ENCODE measurements at regions not wholly inside any gene's neighbourhood (a gene's known extent, or its start where the extent isn't known, plus 50 kb on each side); places are given as distances from the start of the nearest gene placed in this dataset.

DNA sequence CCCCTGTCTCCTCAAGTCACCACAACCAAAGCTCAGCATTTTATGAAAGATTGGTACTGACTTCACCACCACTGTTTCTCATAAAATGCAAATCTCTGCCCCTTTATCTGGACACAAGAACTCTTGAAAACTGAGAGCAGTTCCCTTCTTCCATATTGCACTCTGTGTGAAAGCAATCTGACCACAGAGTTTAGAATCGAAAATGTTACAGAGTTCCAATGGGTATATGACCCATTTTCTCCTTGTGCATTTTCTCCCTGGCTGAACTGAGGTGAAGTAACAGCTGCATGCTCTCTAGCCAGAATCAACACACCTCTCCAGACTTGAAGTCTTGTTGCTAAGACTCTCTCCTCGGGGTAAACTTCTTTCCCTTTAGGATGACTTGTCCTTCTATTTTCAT, 111.0 kb upstream of the PLCXD3 start:
- TF ChIP-seq, protein P1, sequence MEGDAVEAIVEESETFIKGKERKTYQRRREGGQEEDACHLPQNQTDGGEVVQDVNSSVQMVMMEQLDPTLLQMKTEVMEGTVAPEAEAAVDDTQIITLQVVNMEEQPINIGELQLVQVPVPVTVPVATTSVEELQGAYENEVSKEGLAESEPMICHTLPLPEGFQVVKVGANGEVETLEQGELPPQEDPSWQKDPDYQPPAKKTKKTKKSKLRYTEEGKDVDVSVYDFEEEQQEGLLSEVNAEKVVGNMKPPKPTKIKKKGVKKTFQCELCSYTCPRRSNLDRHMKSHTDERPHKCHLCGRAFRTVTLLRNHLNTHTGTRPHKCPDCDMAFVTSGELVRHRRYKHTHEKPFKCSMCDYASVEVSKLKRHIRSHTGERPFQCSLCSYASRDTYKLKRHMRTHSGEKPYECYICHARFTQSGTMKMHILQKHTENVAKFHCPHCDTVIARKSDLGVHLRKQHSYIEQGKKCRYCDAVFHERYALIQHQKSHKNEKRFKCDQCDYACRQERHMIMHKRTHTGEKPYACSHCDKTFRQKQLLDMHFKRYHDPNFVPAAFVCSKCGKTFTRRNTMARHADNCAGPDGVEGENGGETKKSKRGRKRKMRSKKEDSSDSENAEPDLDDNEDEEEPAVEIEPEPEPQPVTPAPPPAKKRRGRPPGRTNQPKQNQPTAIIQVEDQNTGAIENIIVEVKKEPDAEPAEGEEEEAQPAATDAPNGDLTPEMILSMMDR (IDR thresholded peaks at IDR 0.05; ENCODE audit: low read depth, low read length), result no peak
- no peak overlapping the region for H3K4me3 ChIP-seq (ENCODE audit: low read depth, low read length)

DNA sequence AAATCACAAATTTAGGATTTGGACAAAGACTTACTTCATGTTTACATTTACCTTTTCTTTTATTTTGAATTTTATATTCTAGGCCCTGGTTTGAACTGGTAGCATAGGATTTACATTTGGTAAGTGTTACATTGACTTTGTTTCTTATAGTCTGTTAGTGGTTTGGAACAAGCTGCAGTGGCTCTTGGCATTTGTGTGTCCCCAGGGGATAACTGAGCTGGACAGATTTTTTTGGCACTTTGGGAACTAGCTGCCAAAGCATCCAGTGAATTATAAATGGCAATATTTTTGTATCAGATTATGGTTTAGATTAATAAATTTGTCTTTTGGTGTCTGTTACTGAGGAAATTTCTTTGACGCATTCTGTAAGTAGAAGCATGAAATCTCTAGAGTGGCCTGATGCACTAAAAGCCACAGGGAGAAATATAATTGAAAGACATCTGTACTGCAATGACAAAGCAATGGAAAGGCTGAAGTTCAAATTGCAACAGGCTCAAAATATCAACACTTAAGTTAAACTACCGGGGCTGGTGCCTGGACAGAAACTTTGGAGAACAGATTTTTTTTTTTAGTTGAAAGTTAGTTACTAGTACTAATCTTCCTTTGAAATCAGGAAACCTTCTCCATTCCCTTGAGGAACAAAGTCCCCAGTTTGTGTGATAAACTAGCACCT, 107.6 kb upstream of the PLCXD3 start:
- no peak overlapping the region for H3K4me3 ChIP-seq (ENCODE audit: low read depth, low read length)
- TF ChIP-seq, protein P1 (IDR thresholded peaks at IDR 0.05; ENCODE audit: low read depth, low read length), result no peak

DNA sequence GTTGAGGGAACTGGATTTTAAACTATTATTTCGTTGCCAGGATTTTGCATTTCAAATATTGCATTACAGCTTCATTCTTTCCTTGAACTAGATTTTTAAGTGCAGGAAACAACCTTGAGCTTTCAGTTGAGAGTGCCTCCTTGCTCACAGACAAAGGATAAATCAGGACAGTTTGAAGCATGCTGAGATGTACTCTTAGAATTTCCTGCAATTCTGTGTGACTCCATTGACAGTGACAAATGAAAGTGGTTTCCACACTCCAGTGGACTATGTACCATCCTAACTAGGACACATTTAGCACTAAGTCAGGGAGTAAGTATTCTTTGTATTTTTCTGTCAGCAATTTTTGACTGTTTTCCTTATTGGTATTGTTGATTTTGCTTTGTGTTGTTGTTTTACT, 100.0 kb upstream of the PLCXD3 start:
- TF ChIP-seq, protein P1 (IDR thresholded peaks at IDR 0.05; ENCODE audit: low read depth, low read length), result no peak
- no peak overlapping the region for H3K4me3 ChIP-seq (ENCODE audit: low read depth, low read length)

DNA sequence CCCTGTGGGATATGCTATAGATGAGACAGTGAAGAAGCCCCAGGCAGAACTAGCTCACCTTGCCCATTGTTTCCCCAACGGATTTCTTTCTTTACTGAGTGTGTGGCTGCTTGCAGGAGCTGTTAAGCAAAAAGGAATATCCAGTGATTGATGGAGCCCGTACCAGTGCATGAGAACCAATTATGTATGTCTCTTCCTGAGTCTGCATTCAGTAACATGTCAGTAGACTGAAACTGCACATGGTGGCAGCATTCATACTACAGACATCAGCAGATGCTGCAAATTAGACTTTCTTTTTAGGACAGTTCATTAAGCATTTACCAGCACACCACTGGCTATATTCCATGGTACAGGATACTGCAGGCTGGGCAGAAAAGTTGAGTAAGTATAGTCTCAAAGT, 90.3 kb upstream of the PLCXD3 start:
- TF ChIP-seq, protein P1 (IDR thresholded peaks at IDR 0.05; ENCODE audit: low read depth, low read length), result no peak

DNA sequence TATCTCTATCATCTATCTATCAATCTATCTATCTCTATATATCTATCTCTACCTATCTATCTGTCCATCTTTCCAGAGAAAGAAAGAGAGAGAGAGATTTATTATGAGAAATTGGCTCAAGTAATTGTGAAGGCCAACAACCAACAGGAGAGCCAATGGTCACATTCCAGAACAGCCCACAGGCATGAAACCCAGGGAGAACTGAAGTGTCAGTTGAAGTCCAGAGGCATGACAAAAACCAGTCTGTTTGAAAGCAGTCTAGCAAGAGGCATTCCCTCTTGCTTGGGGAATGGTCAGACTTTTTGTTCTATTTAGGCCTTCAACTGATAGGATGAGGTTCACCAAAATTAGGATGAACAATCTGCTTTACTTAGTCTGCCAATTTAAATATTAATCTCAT, 87.6 kb upstream of the PLCXD3 start:
- no peak overlapping the region for H3K4me3 ChIP-seq (ENCODE audit: low read depth, low read length)
- TF ChIP-seq, protein P1 (IDR thresholded peaks at IDR 0.05; ENCODE audit: low read depth, low read length), result no peak

More for the DNA sequence above, 90.3 kb upstream of the PLCXD3 start:
- H3K4me3 ChIP-seq (ENCODE audit: low read depth, low read length), result no peak overlapping the region

DNA sequence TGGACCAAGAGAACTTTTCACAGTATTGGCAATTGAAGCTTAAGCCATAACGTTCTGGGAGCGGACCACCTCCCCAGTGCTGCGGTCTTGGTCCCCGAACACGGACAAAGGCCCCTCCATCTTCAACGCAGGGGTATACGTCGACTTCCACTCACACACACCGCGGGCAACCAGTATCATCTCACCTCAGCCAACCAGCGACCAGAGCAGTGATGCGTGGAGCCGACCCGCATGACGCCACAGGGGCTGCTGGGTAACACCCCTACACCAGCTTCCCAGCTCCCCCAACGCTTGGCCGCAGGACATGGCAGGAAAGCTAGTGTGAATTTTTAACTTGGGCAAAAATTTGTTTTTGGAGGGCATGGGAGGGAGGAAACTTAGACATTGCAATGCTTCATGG, 77.3 kb upstream of the PLCXD3 start:
- TF ChIP-seq, protein P1 (IDR thresholded peaks at IDR 0.05; ENCODE audit: low read depth, low read length), result no peak
- H3K4me3 ChIP-seq (ENCODE audit: low read depth, low read length), result no peak overlapping the region

DNA sequence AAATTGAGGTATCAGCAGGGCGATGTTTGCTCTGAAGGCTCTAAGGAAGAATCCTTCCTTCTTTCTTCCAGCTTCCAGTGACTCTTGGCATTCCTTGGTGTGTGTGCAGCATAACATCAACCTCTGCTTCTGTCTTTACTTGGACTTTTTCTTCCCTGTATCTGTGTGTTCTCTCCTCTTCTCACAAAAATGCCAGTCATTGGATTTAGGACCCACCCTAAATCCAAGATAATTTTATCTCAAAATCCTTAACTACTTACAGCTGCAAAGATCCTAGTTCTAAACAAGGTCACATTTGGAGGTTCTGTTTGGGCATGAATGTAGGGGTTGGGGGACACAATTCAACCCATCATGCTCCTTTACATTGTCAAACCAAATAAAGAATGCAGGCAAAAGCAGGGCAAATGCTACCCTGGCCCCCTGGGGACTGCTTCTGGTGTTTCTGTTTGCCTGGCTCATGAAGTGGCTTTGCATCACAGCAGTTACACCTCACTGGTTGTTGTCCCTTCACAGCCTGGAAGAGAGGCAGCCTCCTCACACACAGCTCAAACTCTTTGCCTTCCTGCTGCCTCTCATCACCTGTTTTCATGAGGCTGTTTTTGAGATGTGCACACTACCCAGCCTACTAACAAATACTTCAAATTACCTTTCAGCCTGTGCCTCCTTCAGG, 64.8 kb upstream of the PLCXD3 start:
- no peak overlapping the region for H3K4me3 ChIP-seq (ENCODE audit: low read depth, low read length)
- TF ChIP-seq, protein P1 (IDR thresholded peaks at IDR 0.05; ENCODE audit: low read depth, low read length), result no peak

All from WI38 (cell line).